SK-N-SH (cell line): ENCODE measurements at regions not wholly inside any gene's neighbourhood (a gene's known extent, or its start where the extent isn't known, plus 50 kb on each side); places are given as distances from the start of the nearest gene placed in this dataset.

Experiments
- CTCF ChIA-PET: fragments of 300-600, 350-600 bp; formaldehyde crosslinking; extraction: SDS; loops from one replicate; lab custom pipeline; 2021; lab: Yijun Ruan, JAX
- POLR2A ChIA-PET: fragments of 350-600 bp; sonication (Branson Sonifier 250); formaldehyde crosslinking; extraction: SDS; loops from one replicate; lab custom pipeline; 2020; ENCODE audit warnings: antibody characterized with exemption, inconsistent platforms; lab: Yijun Ruan, JAX
- DNase-seq: peaks from one replicate; pipeline ENCODE4 v3.0.0; 2012
- H2AFZ ChIP-seq: fragments of 200-600 bp; sonication (generic); 2 replicates; pipeline ENCODE4 v1.8.1; 2016; ENCODE audit warnings: antibody characterized with exemption, mild to moderate bottlenecking, low read depth
- H3F3A ChIP-seq: fragments of 200-600 bp; sonication (generic); replicated peaks from 2 replicates; pipeline ENCODE3; 2016; ENCODE audit warnings: antibody characterized with exemption, mild to moderate bottlenecking; ENCODE audit not compliant: insufficient read depth
- H3K27ac ChIP-seq, 2 experiments: fragments of 200-500 bp in 1 of 2; fragments of 200-600 bp in 1 of 2; sonication (Bioruptor generic) in 1 of 2; sonication (generic), shearing (Covaris generic) in 1 of 2; 2 replicates each; pipeline versions ENCODE4 v1.5.1 to v1.6.1; 2014 to 2016; ENCODE audit warnings: low read depth in 2 of 2, inconsistent platforms in 1 of 2, low read length in 1 of 2, mild to moderate bottlenecking in 1 of 2, mixed read lengths in 1 of 2
- H3K27me3 ChIP-seq: fragments of 200-600 bp; sonication (generic), shearing (Covaris generic); 2 replicates; pipeline ENCODE4 v1.6.1; 2016; ENCODE audit warnings: mixed run types; ENCODE audit not compliant: insufficient read depth
- H3K36me3 ChIP-seq, 2 experiments: fragments of 200-500 bp in 1 of 2; fragments of 200-600 bp in 1 of 2; sonication (Bioruptor generic) in 1 of 2; sonication (generic) in 1 of 2; replicated peaks in 1 of 2; 2 replicates each; pipeline versions ENCODE3 to v1.5.1; 2014 to 2016; ENCODE audit warnings: low read length in 1 of 2, mild to moderate bottlenecking in 1 of 2; ENCODE audit not compliant: insufficient read depth in 2 of 2, control insufficient read depth in 1 of 2
- H3K4me1 ChIP-seq, 2 experiments: fragments of 200-500 bp in 1 of 2; fragments of 200-600 bp in 1 of 2; sonication (Bioruptor generic) in 1 of 2; sonication (generic), shearing (Covaris generic) in 1 of 2; 2 replicates each; pipeline versions ENCODE4 v1.5.1 to v1.6.1; 2014 to 2016; ENCODE audit warnings: low read depth in 1 of 2, low read length in 1 of 2, mixed run types in 1 of 2; ENCODE audit not compliant: insufficient read depth in 2 of 2, control insufficient read depth in 1 of 2
- H3K4me2 ChIP-seq: fragments of 200-600 bp; sonication (generic), shearing (Covaris generic); 2 replicates; pipeline ENCODE4 v1.6.1; 2017; ENCODE audit warnings: mixed run types
- H3K4me3 ChIP-seq, 2 experiments: fragments of 200-500 bp in 1 of 2; fragments of 200-600 bp in 1 of 2; sonication (Bioruptor generic) in 1 of 2; sonication (generic), shearing (Covaris generic) in 1 of 2; 2 replicates each; pipeline versions ENCODE4 v1.5.1 to v1.8.1; 2014 to 2016; ENCODE audit warnings: low read depth in 2 of 2, inconsistent platforms in 1 of 2, low read length in 1 of 2, mild to moderate bottlenecking in 1 of 2, mixed read lengths in 1 of 2, moderate library complexity in 1 of 2
- H3K79me2 ChIP-seq: fragments of 200-600 bp; sonication (generic); 2 replicates; pipeline ENCODE4 v1.8.1; 2017; ENCODE audit warnings: mild to moderate bottlenecking; ENCODE audit not compliant: insufficient read depth
- H3K9ac ChIP-seq: fragments of 200-600 bp; sonication (generic); 2 replicates; pipeline ENCODE4 v1.6.1; 2017; ENCODE audit warnings: mixed run types
- H3K9me2 ChIP-seq: fragments of 200-600 bp; sonication (generic); 2 replicates; pipeline ENCODE4 v1.6.1; 2017; ENCODE audit warnings: mixed run types
- H3K9me3 ChIP-seq: fragments of 200-600 bp; sonication (generic); 2 replicates; pipeline ENCODE4 v1.6.1; 2017; ENCODE audit warnings: mixed run types, mild to moderate bottlenecking, moderate library complexity
- H4K20me1 ChIP-seq: fragments of 200-600 bp; sonication (generic); 2 replicates; pipeline ENCODE4 v1.6.1; 2017; ENCODE audit warnings: mild to moderate bottlenecking, mixed run types; ENCODE audit not compliant: insufficient read depth
- CHD2 ChIP-seq: fragments of 150-350 bp; IDR thresholded peaks from 2 replicates; pipeline ENCODE4 v1.6.1; 2018; ENCODE audit warnings: low read length; ENCODE audit not compliant: partially characterized antibody
- FOXJ3 ChIP-seq: sonication (generic); formaldehyde crosslinking; IDR thresholded peaks from 2 replicates; pipeline ENCODE4 v1.5.1; 2020; ENCODE audit warnings: mild to moderate bottlenecking, missing genetic modification reagents
- FOXM1 ChIP-seq: IDR thresholded peaks from 2 replicates; pipeline ENCODE4 v1.4.0; 2012; ENCODE audit warnings: low read depth, mild to moderate bottlenecking
- GABPA ChIP-seq: IDR thresholded peaks from 2 replicates; pipeline ENCODE4 v1.4.0; 2012; ENCODE audit warnings: low read depth, mild to moderate bottlenecking
- NFIC ChIP-seq: IDR thresholded peaks from 2 replicates; pipeline ENCODE4 v1.4.0; 2012; ENCODE audit warnings: borderline replicate concordance
- NRF1 ChIP-seq: IDR thresholded peaks from 2 replicates; pipeline ENCODE4 v1.6.1; 2012; ENCODE audit warnings: low read depth, mild to moderate bottlenecking, low read length
- RXRA ChIP-seq: IDR thresholded peaks from 2 replicates; pipeline ENCODE4 v1.4.0; 2012; ENCODE audit warnings: low read depth, mild to moderate bottlenecking, borderline replicate concordance
- SIN3A ChIP-seq: IDR thresholded peaks from 2 replicates; pipeline ENCODE4 v1.6.1; 2012; ENCODE audit warnings: low read depth, mild to moderate bottlenecking, low read length, moderate library complexity, borderline replicate concordance
- TEAD4 ChIP-seq: IDR thresholded peaks from 2 replicates; pipeline ENCODE4 v1.4.0; 2012; ENCODE audit warnings: mild to moderate bottlenecking, borderline replicate concordance; ENCODE audit not compliant: insufficient read depth
- WGBS: methylation state at CpG from one replicate; pipeline ENCODE4 v1.1.6; 2017; ENCODE audit warnings: low lambda C conversion rate; 5-methylcytosine and 5-hydroxymethylcytosine counted together
- TF ChIP-seq, protein P1 (sequence below): IDR thresholded peaks from 2 replicates; pipeline ENCODE4 v1.4.0; 2012; ENCODE audit warnings: low read depth
- TF ChIP-seq, protein P2 (sequence below): fragments of 150-350 bp; IDR thresholded peaks from 2 replicates; pipeline ENCODE4 v1.6.1; 2016; ENCODE audit warnings: mild to moderate bottlenecking, low read depth, low read length
- TF ChIP-seq, protein P3 (sequence below): IDR thresholded peaks from 2 replicates; pipeline ENCODE4; 2012

DNA sequence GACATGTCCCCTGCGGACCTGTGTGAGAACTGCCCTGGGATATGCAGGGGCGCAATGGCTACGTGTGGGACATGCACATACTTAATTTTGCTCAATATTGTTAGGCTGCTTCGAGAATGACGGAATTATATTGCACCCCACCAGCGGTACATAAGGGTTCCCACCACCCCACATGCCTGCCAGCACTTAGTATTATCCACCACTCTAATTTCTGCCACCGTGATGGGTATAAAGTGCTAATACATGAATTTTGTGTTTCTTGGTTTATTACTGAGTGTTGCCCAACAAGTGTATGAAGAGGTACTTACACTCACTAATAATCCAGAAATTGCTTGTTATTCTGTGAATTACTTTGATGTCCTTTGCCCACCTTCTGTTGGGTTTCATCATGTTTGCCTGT lies 52.1 kb upstream of the ACOT11 start (continued):
- TF ChIP-seq, protein P1, sequence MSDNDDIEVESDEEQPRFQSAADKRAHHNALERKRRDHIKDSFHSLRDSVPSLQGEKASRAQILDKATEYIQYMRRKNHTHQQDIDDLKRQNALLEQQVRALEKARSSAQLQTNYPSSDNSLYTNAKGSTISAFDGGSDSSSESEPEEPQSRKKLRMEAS = no peak
- TF ChIP-seq NFIC (no peak), FOXM1 (no peak), CHD2 (no peak), FOXJ3 (CRISPR knock-in tag) (no peak), SIN3A (no peak), GABPA (no peak)

DNA sequence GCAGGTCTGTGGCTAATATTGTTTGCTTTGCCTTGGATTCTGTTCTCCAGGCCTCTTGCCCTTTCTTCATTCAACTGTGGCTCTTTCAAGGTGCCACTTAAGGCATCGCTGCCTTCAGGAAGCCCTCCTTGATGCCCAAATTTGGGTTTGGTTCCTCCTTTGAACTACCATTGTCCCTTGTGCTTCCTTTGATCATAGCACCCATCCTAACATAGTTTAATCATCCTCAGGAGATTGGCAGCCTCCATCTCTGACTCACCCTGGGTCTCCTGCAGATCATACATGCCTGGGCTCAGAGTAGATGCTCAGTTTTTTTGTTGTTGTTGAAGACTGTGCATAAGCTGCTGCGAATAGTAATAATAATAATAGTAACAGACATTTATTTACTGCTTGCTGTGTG lies 54.4 kb upstream of the ACOT11 start:
- TF ChIP-seq GABPA = no peak
- TF ChIP-seq TEAD4 = no peak
- no peak for TF ChIP-seq NRF1
- TF ChIP-seq, protein P2, sequence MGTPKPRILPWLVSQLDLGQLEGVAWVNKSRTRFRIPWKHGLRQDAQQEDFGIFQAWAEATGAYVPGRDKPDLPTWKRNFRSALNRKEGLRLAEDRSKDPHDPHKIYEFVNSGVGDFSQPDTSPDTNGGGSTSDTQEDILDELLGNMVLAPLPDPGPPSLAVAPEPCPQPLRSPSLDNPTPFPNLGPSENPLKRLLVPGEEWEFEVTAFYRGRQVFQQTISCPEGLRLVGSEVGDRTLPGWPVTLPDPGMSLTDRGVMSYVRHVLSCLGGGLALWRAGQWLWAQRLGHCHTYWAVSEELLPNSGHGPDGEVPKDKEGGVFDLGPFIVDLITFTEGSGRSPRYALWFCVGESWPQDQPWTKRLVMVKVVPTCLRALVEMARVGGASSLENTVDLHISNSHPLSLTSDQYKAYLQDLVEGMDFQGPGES = no peak
- TF ChIP-seq, protein P3, sequence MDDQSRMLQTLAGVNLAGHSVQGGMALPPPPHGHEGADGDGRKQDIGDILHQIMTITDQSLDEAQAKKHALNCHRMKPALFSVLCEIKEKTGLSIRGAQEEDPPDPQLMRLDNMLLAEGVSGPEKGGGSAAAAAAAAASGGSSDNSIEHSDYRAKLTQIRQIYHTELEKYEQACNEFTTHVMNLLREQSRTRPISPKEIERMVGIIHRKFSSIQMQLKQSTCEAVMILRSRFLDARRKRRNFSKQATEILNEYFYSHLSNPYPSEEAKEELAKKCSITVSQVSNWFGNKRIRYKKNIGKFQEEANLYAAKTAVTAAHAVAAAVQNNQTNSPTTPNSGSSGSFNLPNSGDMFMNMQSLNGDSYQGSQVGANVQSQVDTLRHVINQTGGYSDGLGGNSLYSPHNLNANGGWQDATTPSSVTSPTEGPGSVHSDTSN = peak; percentile 25; the same call in 1 of the 2 replicates
- TF ChIP-seq RXRA = no peak
- TF ChIP-seq, all 33 proteins: peak for 1
- POLR2A ChIA-PET = no interaction called here
- no peaks in the 10 kb centered on the region for H3K9me2 ChIP-seq

More for the DNA sequence above, 54.4 kb upstream of the ACOT11 start:
- CTCF ChIA-PET = interaction anchor here (1.9 kb wide), 1 partner anchor 372 kb away, joined by 5 read pairs; no protein-coding TSS in a partner anchor
- Histone ChIP-seq H3K36me3 (no peaks in the 10 kb centered on the region), H2AFZ (no peak overlapping the region), H3K79me2 (no peaks in the 10 kb centered on the region), H4K20me1 (no peaks in the 10 kb centered on the region), H3K27me3 (no peaks in the 10 kb centered on the region), H3K27ac (no peak overlapping the region), H3K9me3 (no peaks in the 10 kb centered on the region), H3K4me2 (no peak overlapping the region), H3K4me3 (no peak overlapping the region), H3K9ac (no peak overlapping the region), H3K4me1 (peaks cover 0 to 27% of the 10 kb centered on the region in 2 experiments; a peak in 1 of 4 replicates), H3F3A (peaks cover 5% of the 10 kb centered on the region)
- no peak for DNase-seq
- WGBS = 80% methylated on average over 2 of the region's 2 CpGs
